HFFc6 (cell line): ENCODE measurements at regions not wholly inside any gene's neighbourhood (a gene's known extent, or its start where the extent isn't known, plus 50 kb on each side); places are given as distances from the start of the nearest gene placed in this dataset.
A peak's percentile ranks its signal among the peaks of the same experiment; 100 is the strongest.

Source experiments
- DNase-seq: peaks from one replicate; pipeline ENCODE4 v3.0.0-alpha.2; 2018
- H3K27ac Mint-ChIP-seq: 2 replicates; pipeline ENCODE4 v1.8.0; 2020; ENCODE audit warnings: mild to moderate bottlenecking, mixed read lengths
- H3K27me3 Mint-ChIP-seq: 2 replicates; pipeline ENCODE4 v1.8.0; 2021; ENCODE audit warnings: mild to moderate bottlenecking, moderate library complexity, mixed read lengths; ENCODE audit not compliant: insufficient read depth
- H3K36me3 Mint-ChIP-seq: 2 replicates; pipeline ENCODE4 v1.8.0; 2021; ENCODE audit warnings: low read depth, mixed read lengths
- H3K4me1 Mint-ChIP-seq: 2 replicates; pipeline ENCODE4 v1.8.0; 2020; ENCODE audit warnings: low read depth, mixed read lengths
- H3K4me3 Mint-ChIP-seq: 2 replicates; pipeline ENCODE4 v1.8.0; 2020; ENCODE audit warnings: mild to moderate bottlenecking, moderate library complexity, mixed read lengths
- H3K9me3 Mint-ChIP-seq: 2 replicates; pipeline ENCODE4 v1.8.0; 2020; ENCODE audit warnings: mild to moderate bottlenecking, mixed read lengths
- TF ChIP-seq, protein P1 (sequence below): fragments of 200-600 bp; sonication (generic); IDR thresholded peaks from 2 replicates; pipeline ENCODE4 v1.5.0; 2021; ENCODE audit warnings: antibody characterized with exemption, mild to moderate bottlenecking

DNA sequence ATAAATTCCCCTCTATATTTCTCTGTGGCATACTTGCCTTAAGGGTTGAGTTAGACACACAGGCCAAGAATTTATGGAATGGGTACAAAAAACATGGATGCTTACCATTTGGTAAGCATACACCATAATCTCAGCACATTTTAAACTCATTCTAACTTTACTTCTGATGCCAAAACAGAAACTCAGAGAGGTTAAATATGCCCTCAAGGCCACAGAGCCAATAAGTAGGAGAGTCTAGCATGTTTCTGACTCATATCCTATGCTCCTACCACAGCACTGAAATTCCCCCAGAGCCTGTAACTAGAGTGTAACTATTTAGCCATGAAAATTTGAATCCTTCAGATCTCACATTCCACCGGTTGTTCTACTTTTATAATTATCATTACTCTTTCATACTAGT, 559.7 kb downstream of the ACTL7B start:
- DNase-seq = peak; percentile 85
- H3K4me3 Mint-ChIP-seq = peak overlapping the region; percentile 15; the same call in 1 of the 2 replicates
- peak overlapping the region; percentile 87 for H3K27ac Mint-ChIP-seq
- H3K4me1 Mint-ChIP-seq = peaks cover 23% of the 10 kb centered on the region
- TF ChIP-seq, protein P1, sequence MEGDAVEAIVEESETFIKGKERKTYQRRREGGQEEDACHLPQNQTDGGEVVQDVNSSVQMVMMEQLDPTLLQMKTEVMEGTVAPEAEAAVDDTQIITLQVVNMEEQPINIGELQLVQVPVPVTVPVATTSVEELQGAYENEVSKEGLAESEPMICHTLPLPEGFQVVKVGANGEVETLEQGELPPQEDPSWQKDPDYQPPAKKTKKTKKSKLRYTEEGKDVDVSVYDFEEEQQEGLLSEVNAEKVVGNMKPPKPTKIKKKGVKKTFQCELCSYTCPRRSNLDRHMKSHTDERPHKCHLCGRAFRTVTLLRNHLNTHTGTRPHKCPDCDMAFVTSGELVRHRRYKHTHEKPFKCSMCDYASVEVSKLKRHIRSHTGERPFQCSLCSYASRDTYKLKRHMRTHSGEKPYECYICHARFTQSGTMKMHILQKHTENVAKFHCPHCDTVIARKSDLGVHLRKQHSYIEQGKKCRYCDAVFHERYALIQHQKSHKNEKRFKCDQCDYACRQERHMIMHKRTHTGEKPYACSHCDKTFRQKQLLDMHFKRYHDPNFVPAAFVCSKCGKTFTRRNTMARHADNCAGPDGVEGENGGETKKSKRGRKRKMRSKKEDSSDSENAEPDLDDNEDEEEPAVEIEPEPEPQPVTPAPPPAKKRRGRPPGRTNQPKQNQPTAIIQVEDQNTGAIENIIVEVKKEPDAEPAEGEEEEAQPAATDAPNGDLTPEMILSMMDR = no peak
- no peaks in the 10 kb centered on the region for H3K9me3 Mint-ChIP-seq
- H3K36me3 Mint-ChIP-seq = no peaks in the 10 kb centered on the region
- peaks cover 4% of the 10 kb centered on the region; the same call in 1 of the 2 replicates for H3K27me3 Mint-ChIP-seq

DNA sequence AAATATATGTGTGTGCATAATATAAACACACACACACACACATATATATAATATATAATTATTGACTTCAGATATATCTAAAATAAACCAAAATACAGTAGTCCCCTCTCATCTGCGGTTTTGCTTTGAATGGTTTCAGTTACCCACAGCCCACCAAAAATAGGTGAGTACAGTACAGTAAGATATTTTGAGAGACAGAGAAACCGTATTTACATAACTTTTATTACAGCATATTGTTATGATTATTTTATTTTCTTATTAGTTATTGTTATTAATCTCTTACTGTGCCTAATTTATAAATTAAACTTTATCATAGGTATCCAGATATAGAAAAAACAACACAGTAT, 564.2 kb downstream of the ACTL7B start:
- no peaks in the 10 kb centered on the region for H3K36me3 Mint-ChIP-seq
- H3K9me3 Mint-ChIP-seq = no peaks in the 10 kb centered on the region
- no peak overlapping the region for H3K27ac Mint-ChIP-seq
- TF ChIP-seq, protein P1 = no peak
- no peak overlapping the region for H3K4me3 Mint-ChIP-seq
- peaks cover 13% of the 10 kb centered on the region for H3K4me1 Mint-ChIP-seq
- no peak for DNase-seq
- H3K27me3 Mint-ChIP-seq = no peaks in the 10 kb centered on the region

DNA sequence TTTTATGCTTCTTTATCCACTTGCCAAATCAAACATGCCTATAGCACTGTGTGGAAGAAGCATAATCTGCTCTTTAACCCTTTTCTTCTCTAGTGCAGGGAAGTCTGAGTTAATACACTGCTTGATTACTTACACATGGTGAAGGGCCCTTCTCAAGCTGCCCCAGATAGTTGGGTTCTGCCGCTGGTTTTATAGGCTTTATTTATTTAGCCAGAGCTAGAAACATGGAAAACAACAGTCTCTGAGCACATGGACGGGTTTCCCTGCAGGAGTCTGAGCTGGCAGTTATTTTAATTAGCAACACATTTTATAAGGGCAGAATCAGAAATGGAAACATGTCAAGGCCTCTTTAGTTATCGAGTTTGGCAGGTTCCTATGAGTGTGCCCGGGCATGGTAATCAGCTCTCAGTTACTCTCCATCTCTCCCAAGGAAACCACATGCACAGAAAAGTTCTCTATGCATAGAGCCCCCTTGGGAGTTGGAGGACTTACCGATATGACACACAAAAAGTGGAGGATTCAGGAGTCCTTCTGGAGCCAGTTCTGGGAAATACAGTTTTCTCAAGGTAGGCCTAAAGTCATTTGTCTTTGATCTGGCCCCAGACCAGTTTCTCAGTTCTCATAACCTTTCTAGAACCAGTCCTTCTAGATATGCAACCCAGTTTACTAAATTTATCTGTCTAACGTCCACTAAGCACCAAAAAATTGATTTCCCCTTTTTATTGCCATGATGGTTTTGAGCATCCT, 564.8 kb downstream of the ACTL7B start:
- no peak overlapping the region for H3K27ac Mint-ChIP-seq
- peaks cover 8% of the 10 kb centered on the region for H3K4me1 Mint-ChIP-seq
- H3K27me3 Mint-ChIP-seq = no peaks in the 10 kb centered on the region
- TF ChIP-seq, protein P1 = no peak
- no peak for DNase-seq
- no peaks in the 10 kb centered on the region for H3K36me3 Mint-ChIP-seq
- H3K4me3 Mint-ChIP-seq = no peak overlapping the region
- H3K9me3 Mint-ChIP-seq = no peaks in the 10 kb centered on the region

DNA sequence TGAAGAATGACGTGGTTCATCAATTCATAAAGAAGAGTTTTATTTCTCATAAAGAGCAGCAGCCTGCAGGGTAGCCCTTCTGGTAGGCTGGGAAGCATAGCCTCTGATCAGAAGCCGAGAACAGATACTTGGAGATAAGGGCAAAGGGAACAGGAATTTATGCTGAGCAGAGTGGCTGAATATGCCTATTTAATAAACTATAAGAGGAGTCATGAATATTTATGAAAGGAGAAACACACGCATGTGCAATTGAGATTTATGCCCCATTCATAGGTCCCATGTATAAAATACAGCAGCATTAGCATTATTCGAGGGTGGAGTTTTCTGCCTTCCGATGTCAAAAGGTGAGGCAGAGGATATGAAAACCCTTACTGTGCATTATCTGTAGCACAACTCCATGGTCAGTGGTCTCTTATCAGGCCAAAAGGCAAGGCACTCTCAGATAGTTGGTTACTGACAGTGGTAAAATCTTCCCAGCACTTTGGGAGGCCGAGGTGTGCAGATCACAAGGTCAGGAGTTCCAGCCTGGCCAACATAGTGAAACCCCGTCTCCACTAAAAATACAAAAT, 569.1 kb downstream of the ACTL7B start:
- H3K4me3 Mint-ChIP-seq = no peak overlapping the region
- H3K27me3 Mint-ChIP-seq = peaks cover 2% of the 10 kb centered on the region; the same call in 1 of the 2 replicates
- DNase-seq = no peak
- no peaks in the 10 kb centered on the region for H3K4me1 Mint-ChIP-seq
- H3K27ac Mint-ChIP-seq = no peak overlapping the region
- H3K36me3 Mint-ChIP-seq = no peaks in the 10 kb centered on the region
- TF ChIP-seq, protein P1 = no peak
- H3K9me3 Mint-ChIP-seq = no peaks in the 10 kb centered on the region

GRCh38 chr9:108283696-108284095, 572.1 kb downstream of the ACTL7B start:
- Mint-ChIP-seq H3K36me3 (no peaks in the 10 kb centered on the region), H3K27me3 (peaks cover 2% of the 10 kb centered on the region; the same call in 1 of the 2 replicates), H3K4me1 (no peaks in the 10 kb centered on the region), H3K27ac (no peak overlapping the region), H3K4me3 (no peak overlapping the region), H3K9me3 (peaks cover 4% of the 10 kb centered on the region; the same call in 1 of the 2 replicates)
- TF ChIP-seq, protein P1 = no peak
- no peak for DNase-seq
